DOHH2 (cell line): ENCODE measurements at regions not wholly inside any gene's neighbourhood (a gene's known extent, or its start where the extent isn't known, plus 50 kb on each side); places are given as distances from the start of the nearest gene placed in this dataset.

ENCODE experiments used
- H3F3A ChIP-seq: fragments of 200-600 bp; sonication (generic), shearing (Covaris generic); 2 replicates; pipeline ENCODE4 v1.6.0; 2016; ENCODE audit warnings: antibody characterized with exemption, mild to moderate bottlenecking; ENCODE audit not compliant: control insufficient read depth, insufficient read depth
- H3K27ac ChIP-seq: fragments of 200-600 bp; sonication (generic); 2 replicates; pipeline ENCODE4 v1.5.1; 2014; ENCODE audit warnings: low read depth, mild to moderate bottlenecking, low read length, moderate library complexity
- H3K27me3 ChIP-seq: fragments of 200-600 bp; sonication (generic); 2 replicates; pipeline ENCODE4 v1.6.1; 2014; ENCODE audit warnings: mild to moderate bottlenecking, low read length, mixed read lengths; ENCODE audit not compliant: control insufficient read depth
- H3K36me3 ChIP-seq: fragments of 200-600 bp; sonication (generic); 2 replicates; pipeline ENCODE4 v1.6.1; 2014; ENCODE audit warnings: mild to moderate bottlenecking, low read length, moderate library complexity, mixed read lengths; ENCODE audit not compliant: control insufficient read depth
- H3K4me1 ChIP-seq: fragments of 200-600 bp; sonication (generic); 2 replicates; pipeline ENCODE4 v1.6.1; 2014; ENCODE audit warnings: mild to moderate bottlenecking, low read length, mixed read lengths; ENCODE audit not compliant: control insufficient read depth
- H3K4me2 ChIP-seq: fragments of 200-600 bp; sonication (generic); 2 replicates; pipeline ENCODE4 v1.6.0; 2014; ENCODE audit warnings: mild to moderate bottlenecking, low read length, moderate library complexity
- H3K4me3 ChIP-seq: fragments of 200-600 bp; sonication (generic); 2 replicates; pipeline ENCODE4 v1.5.1; 2014; ENCODE audit warnings: mild to moderate bottlenecking, low read length, mixed read lengths
- H3K79me2 ChIP-seq: fragments of 200-600 bp; sonication (generic); 2 replicates; pipeline ENCODE4 v1.6.1; 2014; ENCODE audit warnings: mild to moderate bottlenecking, low read length, mixed read lengths; ENCODE audit not compliant: control insufficient read depth
- H3K9me2 ChIP-seq: fragments of 200-600 bp; sonication (generic); replicated peaks from 2 replicates; pipeline ENCODE4 v1.6.1; 2014; ENCODE audit warnings: mild to moderate bottlenecking, low read length, mixed read lengths; ENCODE audit not compliant: control insufficient read depth
- H3K9me3 ChIP-seq: fragments of 200-600 bp; sonication (generic); 2 replicates; pipeline ENCODE4 v1.6.1; 2014; ENCODE audit warnings: antibody characterized with exemption, low read length, mixed read lengths; ENCODE audit not compliant: control insufficient read depth, insufficient read depth
- H4K20me1 ChIP-seq: fragments of 200-600 bp; sonication (generic); 2 replicates; pipeline ENCODE4 v1.6.0; 2014; ENCODE audit warnings: low read depth, mild to moderate bottlenecking, antibody characterized with exemption, low read length, moderate library complexity; ENCODE audit not compliant: control insufficient read depth, insufficient read depth
- CTCF ChIP-seq: fragments of 200-600 bp; sonication (generic); IDR thresholded peaks from one replicate; pipeline ENCODE4 v1.5.1; 2014; ENCODE audit warnings: antibody characterized with exemption, mild to moderate bottlenecking, low read depth, low read length; ENCODE audit not compliant: poor library complexity, severe bottlenecking
- EZH2phosphoT487 ChIP-seq: fragments of 200-600 bp; sonication (generic); IDR thresholded peaks from 2 replicates; pipeline ENCODE4 v1.6.1; 2017; ENCODE audit warnings: borderline replicate concordance, mild to moderate bottlenecking, antibody characterized with exemption, low read length, moderate library complexity, mixed read lengths

- no peak overlapping the region for H3K4me2 ChIP-seq
- H3K9me3 ChIP-seq, result no peaks in the 10 kb centered on the region
- H3K4me1 ChIP-seq, result no peaks in the 10 kb centered on the region
- no peaks in the 10 kb centered on the region for H4K20me1 ChIP-seq
- no peaks in the 10 kb centered on the region for H3K36me3 ChIP-seq
- no peaks in the 10 kb centered on the region for H3F3A ChIP-seq
- TF ChIP-seq EZH2phosphoT487, result no peak
- no peak for TF ChIP-seq CTCF
- no peaks in the 10 kb centered on the region for H3K9me2 ChIP-seq
- no peaks in the 10 kb centered on the region for H3K79me2 ChIP-seq
- H3K27me3 ChIP-seq, result no peaks in the 10 kb centered on the region
- H3K4me3 ChIP-seq, result no peak overlapping the region
- no peak overlapping the region for H3K27ac ChIP-seq
These were observed 348.1 kb upstream of the PTGER4 start for GRCh38 chr5:40331616-40332015.

- no peak for TF ChIP-seq EZH2phosphoT487
- TF ChIP-seq CTCF, result no peak
- H3K79me2 ChIP-seq, result no peaks in the 10 kb centered on the region
- no peaks in the 10 kb centered on the region for H3K27me3 ChIP-seq
- H3K9me2 ChIP-seq, result no peaks in the 10 kb centered on the region
- H3F3A ChIP-seq, result no peaks in the 10 kb centered on the region
- no peak overlapping the region for H3K27ac ChIP-seq
- H3K36me3 ChIP-seq, result no peaks in the 10 kb centered on the region
- H3K4me3 ChIP-seq, result no peak overlapping the region
- H3K4me1 ChIP-seq, result no peaks in the 10 kb centered on the region
- no peaks in the 10 kb centered on the region for H3K9me3 ChIP-seq
- H4K20me1 ChIP-seq, result no peaks in the 10 kb centered on the region
- H3K4me2 ChIP-seq, result no peak overlapping the region
These were observed 358.2 kb upstream of the PTGER4 start for GRCh38 chr5:40321514-40321913.

- H3K4me1 ChIP-seq, result no peaks in the 10 kb centered on the region
- H3K4me3 ChIP-seq, result no peak overlapping the region
- H4K20me1 ChIP-seq, result no peaks in the 10 kb centered on the region
- no peaks in the 10 kb centered on the region for H3K9me2 ChIP-seq
- H3K36me3 ChIP-seq, result no peaks in the 10 kb centered on the region
- no peaks in the 10 kb centered on the region for H3K27me3 ChIP-seq
- no peaks in the 10 kb centered on the region for H3K9me3 ChIP-seq
- no peak overlapping the region for H3K27ac ChIP-seq
- TF ChIP-seq EZH2phosphoT487 (no peak), CTCF (no peak)
- H3K79me2 ChIP-seq, result no peaks in the 10 kb centered on the region
- no peaks in the 10 kb centered on the region for H3F3A ChIP-seq
- H3K4me2 ChIP-seq, result no peak overlapping the region
These were observed 361.3 kb upstream of the PTGER4 start for GRCh38 chr5:40318395-40318794.

GRCh38 chr5:40317023-40317422 lies 362.7 kb upstream of the PTGER4 start:
- no peak overlapping the region for H3K27ac ChIP-seq
- no peak overlapping the region for H3K4me2 ChIP-seq
- no peaks in the 10 kb centered on the region for H3K36me3 ChIP-seq
- H3F3A ChIP-seq, result no peaks in the 10 kb centered on the region
- H3K4me1 ChIP-seq, result no peaks in the 10 kb centered on the region
- no peak for TF ChIP-seq CTCF
- TF ChIP-seq EZH2phosphoT487, result no peak
- H3K4me3 ChIP-seq, result no peak overlapping the region
- H3K79me2 ChIP-seq, result no peaks in the 10 kb centered on the region
- H3K9me3 ChIP-seq, result no peaks in the 10 kb centered on the region
- no peaks in the 10 kb centered on the region for H4K20me1 ChIP-seq
- no peaks in the 10 kb centered on the region for H3K27me3 ChIP-seq
- no peaks in the 10 kb centered on the region for H3K9me2 ChIP-seq
